HCT116 (cell line): ENCODE measurements at regions not wholly inside any gene's neighbourhood (a gene's known extent, or its start where the extent isn't known, plus 50 kb on each side); places are given as distances from the start of the nearest gene placed in this dataset.
"Not testable (repeated sequence)": the region's sequence is repeated elsewhere in the genome, so short reads cannot be mapped to it uniquely, and the experiment has no call there.

Experiments used
- ATAC-seq: fragments of 200-7000 bp; cut with Tn5 transposase; 2 replicates; pipeline ENCODE4 v1.9.1; 2020; ENCODE audit warnings: mild to moderate bottlenecking, moderate library complexity
- BruUV-seq: library from RNA; stranded (reverse); fragments of 400-500 nt; replicated peaks from 2 replicates; lab custom pipeline; 2021; lab: Mats Ljungman, UMichigan
- CTCF ChIA-PET: fragments of 300-600 bp; sonication (Branson Sonifier 250); formaldehyde crosslinking; loops from one replicate; lab custom pipeline; 2021; ENCODE audit warnings: antibody characterized with exemption; lab: Charles Lee
- POLR2A ChIA-PET: fragments of 300-600, 350-600 bp; sonication (Branson Sonifier 250); formaldehyde crosslinking; loops from one replicate; lab custom pipeline; 2021; ENCODE audit warnings: antibody characterized with exemption; lab: Charles Lee
- RAD21 ChIA-PET, 2 experiments: fragments of 300-600 bp; sonication (Branson Sonifier 250); formaldehyde crosslinking; loops; one replicate each; lab custom pipeline; 2023; ENCODE audit warnings: low total read pairs in 2 of 2; ENCODE audit not compliant: uncharacterized antibody in 2 of 2, unreplicated experiment in 2 of 2, low non-redundant PET in 1 of 2; lab: Charles Lee
- DNase-seq: peaks from one replicate; pipeline ENCODE4 v3.0.0-alpha.2; 2010; ENCODE audit warnings: low read depth, low spot score
- H2AFZ ChIP-seq: fragments of 200-600 bp; shearing (Covaris generic), sonication (generic); 2 replicates; pipeline ENCODE4 v1.6.1; 2017; ENCODE audit warnings: low read depth, mixed run types, mixed read lengths, antibody characterized with exemption, low read length; ENCODE audit not compliant: poor library complexity, severe bottlenecking
- H3K27ac ChIP-seq: 2 replicates; pipeline ENCODE4 v1.5.1; 2012; ENCODE audit warnings: low read depth, low read length
- H3K27me3 ChIP-seq: fragments of 200-600 bp; sonication (generic); 2 replicates; pipeline ENCODE4 v1.6.1; 2016; ENCODE audit warnings: mixed run types, low read length, mixed read lengths; ENCODE audit not compliant: insufficient read depth
- H3K36me3 ChIP-seq, 2 experiments: fragments of 200-500 bp in 1 of 2; fragments of 200-600 bp in 1 of 2; sonication (Bioruptor generic) in 1 of 2; sonication (generic) in 1 of 2; 2 replicates each; pipeline versions ENCODE4 v1.5.1 to v1.6.1; 2014 to 2016; ENCODE audit warnings: low read length in 2 of 2, inconsistent platforms in 1 of 2, mixed read lengths in 1 of 2, mixed run types in 1 of 2; ENCODE audit not compliant: insufficient read depth in 2 of 2, control insufficient read depth in 1 of 2
- H3K4me1 ChIP-seq, 2 experiments: fragments of 200-600 bp in 1 of 2; sonication (generic) in 1 of 2; 2 replicates each; pipeline versions ENCODE4 v1.5.1 to v1.6.1; 2012 to 2017; ENCODE audit warnings: low read length in 2 of 2, inconsistent platforms in 1 of 2, mild to moderate bottlenecking in 1 of 2, mixed read lengths in 1 of 2, mixed run types in 1 of 2, moderate library complexity in 1 of 2; ENCODE audit not compliant: insufficient read depth in 2 of 2, control insufficient read depth in 1 of 2
- H3K4me2 ChIP-seq: fragments of 200-600 bp; sonication (generic); 2 replicates; pipeline ENCODE4 v1.6.1; 2017; ENCODE audit warnings: mixed run types, low read length, mixed read lengths
- H3K4me3 ChIP-seq, 2 experiments: fragments of 200-600 bp in 1 of 2; sonication (generic) in 1 of 2; replicated peaks in 1 of 2; 2 replicates each; pipeline ENCODE4 v1.5.1; 2011 to 2016; ENCODE audit warnings: low read length in 2 of 2, control low read depth in 1 of 2, low read depth in 1 of 2, mild to moderate bottlenecking in 1 of 2, mixed read lengths in 1 of 2, mixed run types in 1 of 2
- H3K79me2 ChIP-seq: fragments of 200-600 bp; sonication (generic); 2 replicates; pipeline ENCODE4 v1.6.1; 2017; ENCODE audit warnings: mild to moderate bottlenecking, mixed run types, low read length, moderate library complexity, mixed read lengths; ENCODE audit not compliant: insufficient read depth
- H3K9ac ChIP-seq: fragments of 200-600 bp; sonication (generic); 2 replicates; pipeline ENCODE4 v1.6.1; 2016; ENCODE audit warnings: low read length, mixed read lengths
- H3K9me2 ChIP-seq: fragments of 200-600 bp; sonication (generic), shearing (Covaris generic); 2 replicates; pipeline ENCODE4 v1.6.1; 2017; ENCODE audit warnings: mixed run types, mild to moderate bottlenecking, moderate library complexity; ENCODE audit not compliant: insufficient read depth
- H3K9me3 ChIP-seq, 2 experiments: fragments of 200-500 bp in 1 of 2; fragments of 200-600 bp in 1 of 2; sonication (Bioruptor generic) in 1 of 2; sonication (generic) in 1 of 2; 2 replicates each; pipeline ENCODE4 v1.6.1; 2014 to 2017; ENCODE audit warnings: low read length in 2 of 2, mixed read lengths in 2 of 2, inconsistent platforms in 1 of 2, low read depth in 1 of 2, mild to moderate bottlenecking in 1 of 2, mixed run types in 1 of 2, moderate library complexity in 1 of 2; ENCODE audit not compliant: control insufficient read depth in 1 of 2, insufficient read depth in 1 of 2
- H4K20me1 ChIP-seq: fragments of 200-600 bp; sonication (generic), shearing (Covaris generic); 2 replicates; pipeline ENCODE4 v1.6.1; 2017; ENCODE audit warnings: mixed run types, mild to moderate bottlenecking, moderate library complexity; ENCODE audit not compliant: insufficient read depth
- EGR1 ChIP-seq: IDR thresholded peaks from 2 replicates; pipeline ENCODE4 v1.6.1; 2012; ENCODE audit warnings: low read depth
- JUND ChIP-seq: IDR thresholded peaks from 2 replicates; pipeline ENCODE4 v1.6.1; 2012
- REST ChIP-seq: IDR thresholded peaks from 2 replicates; pipeline ENCODE4 v1.6.1; 2012; ENCODE audit warnings: low read depth
- SIN3A ChIP-seq: IDR thresholded peaks from 2 replicates; pipeline ENCODE4 v1.6.1; 2012; ENCODE audit warnings: low read depth
- TCF7L2 ChIP-seq: IDR thresholded peaks from 2 replicates; pipeline ENCODE4 v1.7.0; 2011; ENCODE audit warnings: borderline replicate concordance, inconsistent platforms; ENCODE audit not compliant: insufficient read depth, insufficient read length; ENCODE audit errors: extremely low read depth
- intact Hi-C: fragments of 100-400 bp; cut with micrococcal nuclease; formaldehyde crosslinking; loops from 2 replicates; pipeline ENCODE4 v1.10.0; 2022
- TF ChIP-seq, protein P1 (sequence below), 3 experiments: fragments of 200-600 bp in 1 of 3; sonication (generic) in 1 of 3; IDR thresholded peaks in 2 of 3; conservative IDR thresholded peaks in 1 of 3; 2 replicates each; pipeline ENCODE4 v1.5.1; 2012 to 2017; ENCODE audit warnings: low read depth in 2 of 3, low read length in 2 of 3, antibody characterized with exemption in 1 of 3, borderline replicate concordance in 1 of 3, control low read depth in 1 of 3, mild to moderate bottlenecking in 1 of 3, mixed read lengths in 1 of 3, mixed run types in 1 of 3, moderate library complexity in 1 of 3; ENCODE audit not compliant: insufficient read depth in 1 of 3

DNA sequence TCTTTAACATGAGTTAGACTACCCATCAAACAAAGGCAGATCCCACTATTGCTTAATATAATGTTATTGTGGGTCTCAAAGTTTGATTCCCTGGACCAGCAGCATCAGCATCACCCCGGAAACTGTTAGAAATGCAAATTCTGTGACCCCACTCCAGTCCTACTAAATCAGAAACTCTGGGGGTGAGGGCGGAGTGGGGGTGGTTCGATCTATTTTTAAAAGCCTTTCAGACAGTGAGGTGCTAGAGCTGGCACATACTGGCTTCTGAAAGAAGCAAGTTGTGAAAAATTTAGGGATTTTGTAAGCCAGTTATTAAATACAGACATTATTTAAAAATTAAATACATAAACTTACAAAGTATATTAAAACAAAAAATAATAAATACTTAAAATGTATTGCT lies 513.2 kb downstream of the NFIB start (continued):
- TF ChIP-seq, protein P1, sequence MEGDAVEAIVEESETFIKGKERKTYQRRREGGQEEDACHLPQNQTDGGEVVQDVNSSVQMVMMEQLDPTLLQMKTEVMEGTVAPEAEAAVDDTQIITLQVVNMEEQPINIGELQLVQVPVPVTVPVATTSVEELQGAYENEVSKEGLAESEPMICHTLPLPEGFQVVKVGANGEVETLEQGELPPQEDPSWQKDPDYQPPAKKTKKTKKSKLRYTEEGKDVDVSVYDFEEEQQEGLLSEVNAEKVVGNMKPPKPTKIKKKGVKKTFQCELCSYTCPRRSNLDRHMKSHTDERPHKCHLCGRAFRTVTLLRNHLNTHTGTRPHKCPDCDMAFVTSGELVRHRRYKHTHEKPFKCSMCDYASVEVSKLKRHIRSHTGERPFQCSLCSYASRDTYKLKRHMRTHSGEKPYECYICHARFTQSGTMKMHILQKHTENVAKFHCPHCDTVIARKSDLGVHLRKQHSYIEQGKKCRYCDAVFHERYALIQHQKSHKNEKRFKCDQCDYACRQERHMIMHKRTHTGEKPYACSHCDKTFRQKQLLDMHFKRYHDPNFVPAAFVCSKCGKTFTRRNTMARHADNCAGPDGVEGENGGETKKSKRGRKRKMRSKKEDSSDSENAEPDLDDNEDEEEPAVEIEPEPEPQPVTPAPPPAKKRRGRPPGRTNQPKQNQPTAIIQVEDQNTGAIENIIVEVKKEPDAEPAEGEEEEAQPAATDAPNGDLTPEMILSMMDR (IDR thresholded peaks at IDR 0.05 in 2 of 3, conservative IDR thresholded peaks at IDR 0.05 in 1 of 3; ENCODE audit: borderline replicate concordance in 1 of 3, insufficient read depth in 1 of 3, low read depth in 2 of 3, low read length in 2 of 3), result no peak
- TF ChIP-seq JUND (no peak), SIN3A (no peak), TCF7L2 (no peak), EGR1 (no peak), REST (no peak)

DNA sequence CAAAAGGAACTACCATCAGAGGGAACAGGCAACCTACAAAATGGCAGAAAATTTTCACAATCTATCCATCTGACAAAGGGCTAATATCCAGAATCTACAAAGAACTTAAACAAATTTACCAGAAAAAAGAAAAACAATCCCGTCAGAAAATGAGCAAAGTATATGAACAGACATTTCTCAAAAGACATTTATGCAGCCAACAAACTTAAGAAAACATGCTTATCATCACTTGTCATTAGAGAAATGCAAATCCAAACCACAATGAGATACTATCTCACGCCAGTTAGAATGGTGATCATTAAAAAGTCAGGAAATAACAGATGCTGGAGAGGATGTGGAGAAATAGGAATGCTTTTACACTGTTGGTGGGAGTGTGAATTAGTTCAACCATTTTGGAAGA lies 516.2 kb downstream of the NFIB start:
- RAD21 ChIA-PET, H3K4me3 ChIP-seq, BruUV-seq, H3K9ac ChIP-seq, H3K27me3 ChIP-seq, H3K9me2 ChIP-seq, intact Hi-C loops, DNase-seq, POLR2A ChIA-PET, H3K9me3 ChIP-seq, H3K79me2 ChIP-seq, ATAC-seq, H3K27ac ChIP-seq, H3K4me1 ChIP-seq, CTCF ChIA-PET, H2AFZ ChIP-seq, H3K4me2 ChIP-seq, H3K36me3 ChIP-seq, H4K20me1 ChIP-seq: not testable (repeated sequence)
